ENCODE measurements at regions not wholly inside any gene's neighbourhood (a gene's known extent, or its start where the extent isn't known, plus 50 kb on each side); places are given as distances from the start of the nearest gene placed in this dataset.

GRCh38 chr14:26395726-26396125 is 202.1 kb downstream of the NOVA1 start:
- DNase-seq (ENCODE audit: low read depth) = no peak

GRCh38 chr14:26394150-26394810 is 203.6 kb downstream of the NOVA1 start:
- DNase-seq (ENCODE audit: low read depth) = peak; percentile 11

GRCh38 chr14:26392498-26392897 is 205.3 kb downstream of the NOVA1 start:
- DNase-seq (ENCODE audit: low read depth) = no peak

GRCh38 chr14:26389646-26390508 is 208.0 kb downstream of the NOVA1 start:
- peak; percentile 45 for DNase-seq (ENCODE audit: low read depth)

- no peak for DNase-seq (ENCODE audit: low read depth)
Observed at GRCh38 chr14:26385310-26385709, 212.5 kb downstream of the NOVA1 start.

GRCh38 chr14:26382901-26383685 is 214.7 kb downstream of the NOVA1 start:
- no peak for DNase-seq (ENCODE audit: low read depth)

- DNase-seq (ENCODE audit: low read depth) = no peak
Observed at GRCh38 chr14:26381405-26381804, 216.4 kb downstream of the NOVA1 start.

GRCh38 chr14:26380637-26381036 is 217.2 kb downstream of the NOVA1 start:
- DNase-seq (ENCODE audit: low read depth) = no peak

GRCh38 chr14:26379951-26380350 is 217.9 kb downstream of the NOVA1 start:
- DNase-seq (ENCODE audit: low read depth) = no peak

GRCh38 chr14:26377150-26377549 is 220.7 kb downstream of the NOVA1 start:
- DNase-seq (ENCODE audit: low read depth) = no peak

GRCh38 chr14:26370115-26370514 is 227.7 kb downstream of the NOVA1 start:
- DNase-seq (ENCODE audit: low read depth) = no peak

- DNase-seq (ENCODE audit: low read depth) = no peak
Observed at GRCh38 chr14:26363689-26364088, 234.1 kb downstream of the NOVA1 start.

GRCh38 chr14:26344596-26344995 is 253.2 kb downstream of the NOVA1 start:
- DNase-seq (ENCODE audit: low read depth) = no peak

GRCh38 chr14:26339381-26339780 is 258.5 kb downstream of the NOVA1 start:
- no peak for DNase-seq (ENCODE audit: low read depth)

- no peak for DNase-seq (ENCODE audit: low read depth)
Observed at GRCh38 chr14:26338231-26338630, 259.6 kb downstream of the NOVA1 start.

- DNase-seq (ENCODE audit: low read depth) = no peak
Observed at GRCh38 chr14:26334288-26334687, 263.5 kb downstream of the NOVA1 start.

- peak; percentile 35 for DNase-seq (ENCODE audit: low read depth)
Observed at GRCh38 chr14:26332966-26333365, 264.9 kb downstream of the NOVA1 start.

GRCh38 chr14:26330982-26331381 is 266.9 kb downstream of the NOVA1 start:
- DNase-seq (ENCODE audit: low read depth) = no peak

GRCh38 chr14:26328791-26329190 is 269.0 kb downstream of the NOVA1 start:
- no peak for DNase-seq (ENCODE audit: low read depth)

- DNase-seq (ENCODE audit: low read depth) = no peak
Observed at GRCh38 chr14:26323869-26324268, 274.0 kb downstream of the NOVA1 start.

GRCh38 chr14:26320886-26321285 is 276.9 kb downstream of the NOVA1 start:
- no peak for DNase-seq (ENCODE audit: low read depth)

- DNase-seq (ENCODE audit: low read depth) = no peak
Observed at GRCh38 chr14:26319139-26319864, 278.5 kb downstream of the NOVA1 start.
